ENCODE measurements at regions not wholly inside any gene's neighbourhood (a gene's known extent, or its start where the extent isn't known, plus 50 kb on each side); places are given as distances from the start of the nearest gene placed in this dataset.
"Not testable (repeated sequence)": the region's sequence is repeated elsewhere in the genome, so short reads cannot be mapped to it uniquely, and the experiment has no call there.

GRCh38 chr3:28575746-28576613, 227.4 kb upstream of the AZI2 start:
- DNase-seq: no peak

GRCh38 chr3:28576614-28577200, 228.1 kb upstream of the AZI2 start:
- no peak for DNase-seq

- no peak for DNase-seq
Measured at GRCh38 chr3:28577941-28578500, 229.4 kb upstream of the AZI2 start.

GRCh38 chr3:28586325-28586724, 237.7 kb upstream of the AZI2 start:
- no peak for DNase-seq

GRCh38 chr3:28587723-28588122, 239.1 kb upstream of the AZI2 start:
- no peak for DNase-seq

GRCh38 chr3:28590216-28590615, 241.6 kb upstream of the AZI2 start:
- no peak for DNase-seq

GRCh38 chr3:28590860-28591259, 242.2 kb upstream of the AZI2 start:
- DNase-seq: no peak

GRCh38 chr3:28595372-28595771, 246.7 kb upstream of the AZI2 start:
- no peak for DNase-seq

GRCh38 chr3:28597452-28597851, 248.8 kb upstream of the AZI2 start:
- DNase-seq: no peak

- no peak for DNase-seq
Measured at GRCh38 chr3:28598165-28598564, 249.5 kb upstream of the AZI2 start.

- no peak for DNase-seq
Measured at GRCh38 chr3:28601291-28601690, 252.7 kb upstream of the AZI2 start.

GRCh38 chr3:28606283-28606682, 257.7 kb upstream of the AZI2 start:
- DNase-seq: no peak

- DNase-seq: no peak
Measured at GRCh38 chr3:28612232-28612631, 263.6 kb upstream of the AZI2 start.

GRCh38 chr3:28613511-28614106, 265.0 kb upstream of the AZI2 start:
- DNase-seq: no peak

- no peak for DNase-seq
Measured at GRCh38 chr3:28615071-28615470, 266.4 kb upstream of the AZI2 start.

- no peak for DNase-seq
Measured at GRCh38 chr3:28615971-28616370, 267.3 kb upstream of the AZI2 start.

GRCh38 chr3:28617821-28618220, 269.2 kb upstream of the AZI2 start:
- DNase-seq: no peak

- DNase-seq: no peak
Measured at GRCh38 chr3:28623106-28623505, 274.5 kb upstream of the AZI2 start.

- DNase-seq: no peak
Measured at GRCh38 chr3:28624084-28624483, 275.5 kb upstream of the AZI2 start.

- DNase-seq: not testable (repeated sequence)
Measured at GRCh38 chr3:28627843-28628242, 279.2 kb upstream of the AZI2 start.

- DNase-seq: no peak
Measured at GRCh38 chr3:28634019-28634418, 285.4 kb upstream of the AZI2 start.

- DNase-seq: no peak
Measured at GRCh38 chr3:28637742-28638141, 289.1 kb upstream of the AZI2 start.

GRCh38 chr3:28645149-28645548, 296.5 kb upstream of the AZI2 start:
- no peak for DNase-seq

- no peak for DNase-seq
Measured at GRCh38 chr3:28646435-28646834, 297.8 kb upstream of the AZI2 start.
